ENCODE measurements at regions not wholly inside any gene's neighbourhood (a gene's known extent, or its start where the extent isn't known, plus 50 kb on each side); places are given as distances from the start of the nearest gene placed in this dataset.
"Not testable (repeated sequence)": the region's sequence is repeated elsewhere in the genome, so short reads cannot be mapped to it uniquely, and the experiment has no call there.

DNA sequence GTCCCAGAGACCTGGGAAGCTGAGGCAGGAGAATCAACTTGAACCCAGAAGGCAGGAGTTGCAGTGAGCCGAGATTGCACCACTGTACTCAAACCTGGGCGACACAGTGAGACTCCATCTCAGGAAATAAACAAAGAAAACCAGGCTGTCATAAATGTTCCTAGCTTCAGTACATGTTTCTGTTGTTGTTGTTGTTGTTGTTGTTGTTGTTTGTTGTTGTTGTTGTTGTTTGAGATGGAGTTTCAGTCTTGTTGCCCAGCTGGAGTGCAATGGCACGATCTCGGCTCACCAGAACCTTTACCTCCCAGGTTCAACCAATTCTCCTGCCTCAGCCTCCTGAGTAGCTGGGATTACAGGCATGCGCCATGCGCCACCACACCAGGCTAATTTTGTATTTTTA lies 452.5 kb downstream of the HS3ST3B1 start:
- no peak for DNase-seq

DNA sequence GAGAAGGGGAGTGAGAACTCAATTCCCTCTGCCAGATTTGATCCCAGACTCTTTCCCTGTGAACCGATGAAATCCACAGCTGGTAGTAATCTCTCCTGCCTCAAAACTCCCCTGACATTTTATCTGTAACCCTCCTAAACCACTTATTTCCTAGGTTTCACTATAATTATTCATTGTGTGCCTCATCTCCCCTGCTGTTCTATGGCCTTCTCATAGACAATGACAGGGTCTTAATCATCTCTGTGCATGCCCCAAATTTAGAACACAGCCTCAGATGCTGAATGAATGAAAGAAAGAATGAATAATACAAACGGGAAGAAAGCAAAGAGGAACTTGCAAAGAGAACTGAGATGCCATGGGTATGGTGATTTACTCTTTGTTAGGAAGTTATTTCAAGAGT lies 451.1 kb downstream of the HS3ST3B1 start:
- DNase-seq, result no peak

DNA sequence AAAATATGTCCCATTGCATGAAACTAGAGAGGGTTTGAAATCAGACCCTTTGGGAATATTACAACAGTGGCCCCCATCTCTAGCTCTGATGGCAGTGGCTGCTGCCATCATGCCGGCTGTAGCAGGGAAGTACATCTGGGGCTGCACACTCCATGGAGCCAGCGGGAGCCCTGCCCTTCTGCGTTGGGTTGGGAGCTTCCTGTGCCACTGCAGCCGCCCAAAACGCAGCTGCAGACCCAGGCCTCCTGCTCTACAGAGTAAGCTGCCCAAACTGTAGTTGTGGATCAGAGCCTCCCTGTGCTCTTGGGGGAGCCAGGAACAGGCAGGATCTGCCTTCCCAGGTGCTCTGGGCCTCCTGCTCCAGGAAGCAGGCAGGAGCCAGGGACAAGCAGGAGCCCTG lies 450.0 kb downstream of the HS3ST3B1 start:
- DNase-seq, result no peak

DNA sequence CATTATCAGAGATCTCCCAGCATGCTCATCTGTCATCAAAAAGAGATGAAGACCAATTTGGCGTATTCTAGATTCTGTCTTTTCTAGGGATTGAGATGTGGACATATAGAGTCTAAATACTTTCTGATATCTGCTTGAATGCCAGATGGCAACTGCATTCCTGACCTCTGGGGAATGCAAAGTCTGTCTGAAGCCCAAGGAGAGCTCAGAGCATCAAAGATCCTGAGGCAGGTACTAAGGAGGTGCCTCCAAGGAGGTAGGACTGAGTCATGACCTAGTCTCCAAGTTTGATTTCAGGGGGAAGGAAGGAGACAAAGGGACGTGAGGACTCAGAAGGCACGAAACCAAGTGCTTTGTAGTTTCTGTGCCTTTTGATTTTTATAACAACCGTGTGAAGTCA lies 448.4 kb downstream of the HS3ST3B1 start:
- no peak for DNase-seq

DNA sequence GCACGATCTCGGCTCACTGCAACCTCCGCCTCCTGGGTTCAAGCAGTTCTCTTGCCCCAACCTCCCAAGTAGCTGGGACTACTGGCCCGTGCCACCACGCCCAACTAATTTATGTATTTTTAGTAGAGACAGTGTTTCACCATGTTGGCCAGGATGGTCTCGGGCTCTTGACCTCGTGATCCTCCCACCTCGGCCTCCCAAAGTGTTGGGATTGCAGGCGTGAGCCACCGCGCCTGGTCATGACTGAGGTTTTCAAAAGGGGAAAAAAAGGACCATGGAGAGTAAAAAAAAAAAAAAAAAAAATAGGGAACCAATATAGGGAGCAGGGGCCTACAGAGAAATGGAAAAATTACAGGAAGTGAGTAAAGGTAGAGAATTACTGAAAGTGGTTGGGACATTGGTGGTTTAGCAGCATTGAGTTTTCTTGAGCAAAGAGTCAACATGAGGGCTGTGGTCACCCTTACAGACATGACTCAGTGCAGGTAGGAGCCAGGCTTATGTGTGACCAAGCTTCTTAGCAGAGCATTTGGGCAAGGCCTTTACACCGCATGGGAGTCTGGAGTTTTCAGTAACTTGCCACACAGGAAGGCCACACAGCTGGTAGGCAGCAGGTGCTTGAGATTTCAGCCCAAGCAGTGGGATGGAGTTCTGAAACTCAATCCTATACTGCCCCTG lies 447.3 kb downstream of the HS3ST3B1 start:
- DNase-seq, result no peak

DNA sequence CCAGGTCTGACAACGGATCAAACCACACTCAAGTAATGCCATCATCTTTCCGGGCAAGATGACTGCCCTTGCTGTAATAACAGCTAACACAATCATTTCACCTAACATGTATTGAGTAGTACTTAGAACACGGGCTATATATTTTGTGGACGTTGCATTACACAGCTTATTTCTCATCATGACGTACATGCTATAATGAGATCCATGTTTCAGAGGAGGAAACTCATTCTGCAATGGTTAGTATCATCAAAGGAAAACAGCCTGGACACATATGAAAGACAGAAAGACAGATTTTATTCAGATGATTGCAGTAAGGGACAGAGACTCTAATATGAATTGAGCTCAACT lies 446.7 kb downstream of the HS3ST3B1 start:
- DNase-seq, result no peak

DNA sequence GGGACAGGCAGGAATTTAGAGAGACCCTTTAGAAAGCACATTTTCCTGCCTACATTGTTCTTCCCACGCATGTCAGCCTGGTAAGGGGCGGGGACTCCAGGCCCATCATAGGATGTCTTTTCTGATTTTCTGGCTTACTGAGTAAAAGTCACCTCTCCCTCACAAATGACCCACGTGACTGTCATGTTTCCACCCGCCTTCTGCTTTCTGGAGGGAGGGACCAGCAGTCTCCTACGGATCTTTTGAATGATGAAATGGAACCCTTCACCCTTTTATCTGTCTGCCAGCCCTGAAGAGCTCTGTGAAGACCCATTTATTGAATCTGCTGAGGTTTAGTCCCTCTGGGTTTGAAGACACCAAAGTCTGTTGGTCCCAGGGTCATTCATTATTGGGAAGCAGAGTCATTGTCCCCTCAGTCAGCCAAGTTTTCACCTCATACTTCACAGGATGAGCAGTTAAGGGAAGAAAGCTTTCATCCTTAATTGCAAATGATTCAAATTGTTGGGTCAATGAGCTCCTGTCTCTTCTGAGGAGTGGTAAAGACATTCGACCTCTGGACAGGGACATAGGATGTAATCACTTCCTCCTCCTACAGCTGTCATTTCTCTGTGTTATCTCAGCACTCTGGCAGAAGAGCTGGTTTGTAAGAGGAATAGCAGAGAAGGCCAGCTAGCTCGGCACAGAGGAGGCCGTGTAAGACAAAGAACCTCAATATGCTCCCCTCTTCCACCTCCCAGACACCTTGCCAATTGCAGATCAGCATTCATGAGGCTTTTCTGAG lies 446.1 kb downstream of the HS3ST3B1 start:
- DNase-seq, result no peak

DNA sequence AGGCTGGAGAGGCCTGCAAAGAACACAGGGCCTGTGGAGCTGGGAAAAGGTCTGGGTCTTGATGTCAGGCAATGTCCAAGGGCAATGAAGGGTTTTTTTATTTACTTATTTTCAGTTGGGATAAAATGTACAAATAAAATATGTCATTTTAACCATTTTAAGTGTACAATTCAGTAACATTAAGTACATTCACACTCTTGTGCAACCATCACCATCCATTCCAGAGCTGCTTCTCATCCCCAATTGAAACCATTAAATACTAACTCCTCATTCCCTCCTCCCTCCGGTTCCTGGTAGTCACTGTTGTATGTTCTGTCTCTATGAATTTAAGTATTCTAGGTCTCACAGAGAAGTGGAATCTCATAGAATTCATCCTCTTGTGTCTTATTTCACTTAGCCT lies 444.7 kb downstream of the HS3ST3B1 start:
- DNase-seq, result no peak

DNA sequence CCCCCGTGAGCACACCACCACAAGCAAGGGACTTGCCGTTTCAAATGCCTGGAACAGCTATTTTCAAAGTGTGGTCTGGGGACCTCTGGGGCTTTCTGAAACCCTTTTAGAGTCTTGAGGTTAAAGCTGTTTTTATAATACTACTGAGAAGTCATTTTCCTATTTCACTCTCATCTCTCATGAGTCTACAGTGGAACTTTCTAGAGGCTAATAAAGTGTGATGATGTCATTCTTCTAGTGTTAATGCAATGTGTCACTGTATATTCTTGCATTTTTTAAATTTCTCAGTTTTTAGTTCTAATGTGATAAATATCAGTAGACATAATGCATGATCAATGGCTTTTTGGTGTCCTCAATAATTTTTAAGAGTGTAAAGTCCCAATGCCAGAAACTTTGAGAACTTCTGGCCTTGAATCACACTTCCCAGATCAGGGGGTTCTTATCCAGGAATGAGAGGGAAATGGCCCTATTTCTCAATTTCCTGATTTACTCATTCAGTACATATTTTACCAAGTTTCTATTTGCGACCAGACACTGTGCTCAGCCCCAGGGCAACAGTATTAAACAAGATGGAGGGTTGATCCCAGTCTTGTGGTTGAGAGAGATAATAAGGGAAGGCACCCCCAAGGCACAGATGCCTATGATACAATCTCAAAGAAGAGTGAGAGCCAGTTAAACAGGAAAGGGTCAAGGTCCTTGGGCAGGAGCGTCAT lies 444.0 kb downstream of the HS3ST3B1 start:
- DNase-seq, result no peak

DNA sequence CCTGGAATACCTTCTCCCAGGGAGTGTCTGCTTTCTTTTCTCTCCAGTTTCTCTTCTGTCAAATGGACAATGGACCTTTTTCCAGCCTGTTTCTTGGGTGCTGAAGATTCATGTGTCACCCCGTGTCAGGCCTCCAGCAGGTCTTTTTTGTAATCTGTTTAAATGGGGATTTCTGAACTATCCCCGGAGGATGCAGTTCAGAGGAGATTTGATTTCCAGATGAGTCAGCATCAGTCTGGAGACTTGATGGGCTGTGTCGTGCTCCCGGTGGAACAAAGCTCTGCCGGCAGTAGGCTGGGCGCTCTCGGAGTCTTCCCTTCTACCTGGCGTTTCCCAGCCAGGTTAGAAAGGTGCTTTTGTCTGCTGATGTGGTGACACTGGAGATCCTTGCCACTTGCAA lies 440.6 kb downstream of the HS3ST3B1 start:
- no peak for DNase-seq

DNA sequence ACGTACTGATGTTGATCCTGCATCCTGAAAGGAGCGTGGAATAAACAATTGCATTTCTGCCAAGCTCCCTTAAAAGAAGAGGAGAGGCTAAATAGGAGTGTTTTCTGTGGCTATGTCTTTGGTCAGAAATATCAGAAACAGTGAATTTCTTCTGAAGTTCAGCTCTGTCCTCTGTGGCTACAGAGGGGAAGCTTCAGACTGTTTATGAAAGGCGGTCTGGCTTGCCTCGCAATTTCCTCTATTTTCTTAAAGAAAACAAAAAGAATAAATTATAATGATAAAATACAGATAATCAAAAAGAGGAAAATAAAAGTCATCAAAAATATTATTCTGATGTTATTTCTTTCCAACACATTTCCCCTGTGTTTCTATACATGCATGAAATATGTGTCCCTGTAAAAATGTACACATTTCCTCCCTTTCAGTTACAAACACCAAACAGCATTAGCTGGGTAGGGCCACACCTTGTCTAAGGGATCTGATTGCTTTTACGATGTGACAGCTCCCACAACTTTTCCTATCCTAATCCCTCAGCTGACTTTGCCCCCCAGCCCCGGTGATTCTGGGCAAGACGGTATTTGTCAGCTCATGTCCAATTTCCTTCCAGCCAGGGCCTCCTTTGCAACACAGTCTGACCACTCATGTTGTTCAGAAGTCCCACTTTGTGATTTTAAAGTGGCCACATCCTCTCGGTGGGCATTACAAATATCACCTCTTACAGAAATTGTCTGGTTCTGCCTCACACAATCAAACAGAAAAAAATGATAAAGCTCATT lies 439.0 kb downstream of the HS3ST3B1 start:
- no peak for DNase-seq

DNA sequence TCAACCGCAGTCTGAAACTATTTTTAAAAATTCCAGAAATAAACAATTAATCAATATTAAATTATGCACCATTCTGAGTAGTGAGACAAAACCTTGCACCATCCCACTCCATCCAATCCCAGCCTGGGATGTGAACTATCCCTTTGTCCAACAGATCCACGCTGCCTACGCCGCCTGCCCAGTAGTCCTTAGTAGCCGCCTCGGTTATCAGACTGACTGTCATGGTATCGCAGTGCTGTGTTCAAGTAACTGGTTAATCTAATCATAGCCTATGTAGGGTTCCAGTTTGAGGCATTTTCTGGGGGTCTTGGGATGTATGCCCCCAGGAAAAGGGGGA lies 437.7 kb downstream of the HS3ST3B1 start:
- no peak for DNase-seq

DNA sequence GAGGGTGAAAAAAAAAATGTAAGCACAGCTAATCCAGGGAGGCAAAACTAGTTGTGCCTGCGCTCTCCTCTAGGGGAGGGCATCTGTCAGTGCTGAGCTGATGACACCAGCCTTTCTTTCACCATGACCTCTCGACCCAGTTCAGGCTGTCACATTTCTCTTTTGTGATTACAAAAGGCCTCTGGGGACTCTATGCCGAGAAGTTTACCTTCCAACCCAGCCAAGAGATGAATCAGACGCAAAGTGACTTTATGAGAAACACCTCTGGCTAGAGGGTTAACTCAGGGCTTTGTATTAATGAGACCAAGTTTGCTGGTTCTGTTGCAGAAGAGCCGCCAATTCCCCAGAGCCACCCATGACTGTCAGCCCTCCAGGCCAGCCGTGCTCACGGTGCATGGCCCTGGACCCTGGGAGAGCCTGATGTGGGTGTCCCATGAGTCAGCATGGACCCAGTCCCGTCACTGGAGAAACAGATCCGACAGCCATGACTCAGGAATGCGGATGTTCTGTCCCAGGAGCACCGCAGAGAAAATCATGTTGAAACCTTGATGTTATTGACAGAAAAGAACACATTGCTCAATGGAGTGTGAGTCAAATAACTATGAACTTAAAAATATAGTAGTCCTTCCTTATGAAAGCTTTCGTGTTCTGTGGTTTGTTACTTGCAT lies 437.2 kb downstream of the HS3ST3B1 start:
- no peak for DNase-seq

DNA sequence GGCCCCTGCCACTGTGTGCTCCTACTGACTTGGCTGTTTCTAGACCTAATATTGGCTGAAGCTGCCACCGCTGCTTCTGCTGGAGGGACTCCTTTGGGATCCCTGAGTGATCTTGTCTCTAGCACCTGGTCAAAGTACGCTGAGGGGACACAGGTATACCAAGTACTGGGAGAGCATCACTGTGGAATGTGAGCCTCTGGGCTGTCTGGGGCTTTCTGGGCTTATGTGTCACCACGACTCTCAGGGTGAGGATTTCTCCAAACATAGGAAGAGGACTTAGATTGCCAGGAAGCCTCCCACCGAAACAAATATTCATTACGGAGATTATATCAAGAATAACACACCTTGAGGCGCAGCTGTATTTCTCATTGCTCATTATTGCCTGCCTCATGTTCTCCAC lies 435.8 kb downstream of the HS3ST3B1 start:
- no peak for DNase-seq

DNA sequence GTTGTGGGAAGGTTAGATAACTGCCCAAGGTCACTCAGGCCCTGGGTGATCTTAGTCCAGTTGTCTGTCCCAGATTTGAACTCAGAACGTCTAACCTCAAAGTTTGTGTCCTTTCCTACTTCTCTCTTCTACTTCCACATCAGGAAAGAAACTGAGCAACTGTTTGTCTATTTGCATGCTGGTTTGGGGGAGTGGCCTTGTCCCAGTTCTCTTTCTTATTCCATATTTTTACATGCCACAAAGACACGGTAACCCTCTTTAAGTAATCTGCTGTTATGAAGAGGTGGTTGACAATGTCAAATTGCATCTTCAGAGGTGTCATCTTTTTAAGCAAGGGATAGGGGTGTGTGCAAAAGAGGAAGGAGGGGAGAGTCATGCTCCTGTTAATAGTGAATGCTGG lies 432.5 kb downstream of the HS3ST3B1 start:
- no peak for DNase-seq

DNA sequence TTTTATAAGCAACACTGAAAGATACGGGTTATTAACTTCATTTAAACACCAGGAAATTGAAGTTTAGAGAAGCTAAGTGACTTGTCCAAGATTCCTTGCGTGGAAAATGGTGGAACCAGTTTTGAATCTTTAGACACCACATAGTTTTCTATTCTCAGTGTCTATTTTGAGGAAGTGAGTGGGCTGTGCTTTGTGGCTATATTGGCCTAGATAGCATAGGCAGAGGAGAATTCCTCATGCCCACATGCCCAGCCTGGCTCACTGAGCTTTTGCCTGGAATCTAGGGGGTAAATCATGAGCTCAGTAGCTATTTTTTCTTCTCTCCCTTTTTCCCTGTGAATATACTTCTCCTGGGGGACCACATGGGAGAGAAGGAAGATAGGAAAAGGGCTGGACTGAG lies 431.3 kb downstream of the HS3ST3B1 start:
- no peak for DNase-seq

DNA sequence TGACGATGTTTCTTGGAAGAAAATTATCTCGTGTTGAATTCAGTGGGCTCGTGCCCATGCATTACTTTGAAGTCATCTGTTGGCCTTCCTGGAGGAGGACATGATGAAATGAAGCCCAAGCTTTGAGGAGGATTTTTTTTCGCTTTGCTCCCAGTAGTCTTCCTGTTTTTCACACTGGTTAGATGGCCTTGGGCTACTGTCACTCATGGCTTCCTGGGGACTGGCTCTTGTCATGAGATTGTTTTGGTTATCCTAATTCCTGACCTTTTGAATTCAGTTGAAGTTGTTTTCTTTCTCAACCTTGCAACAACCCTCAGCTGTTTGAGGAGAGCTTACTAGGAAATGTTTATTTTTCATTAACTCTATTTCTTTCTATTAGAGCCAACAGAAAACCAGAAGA lies 430.7 kb downstream of the HS3ST3B1 start:
- DNase-seq, result no peak

DNA sequence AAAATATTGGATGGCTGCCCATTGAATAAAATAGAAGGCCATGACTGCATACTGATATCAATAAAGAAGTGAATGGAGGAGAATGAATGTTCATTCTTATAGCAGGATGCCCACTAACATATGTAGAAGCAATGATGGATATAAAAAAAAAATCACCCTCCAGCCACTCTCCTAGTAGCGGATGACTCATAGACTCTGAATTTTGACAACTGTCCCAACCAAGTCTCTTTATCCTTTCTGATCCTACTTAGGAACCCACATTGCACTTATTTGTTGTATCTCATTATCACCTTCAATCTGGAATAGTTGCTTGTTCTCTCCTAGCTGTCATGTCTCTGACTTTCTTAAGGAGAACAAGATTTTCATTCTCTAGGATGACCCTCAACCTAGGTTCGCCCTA lies 429.9 kb downstream of the HS3ST3B1 start:
- DNase-seq, result no peak

DNA sequence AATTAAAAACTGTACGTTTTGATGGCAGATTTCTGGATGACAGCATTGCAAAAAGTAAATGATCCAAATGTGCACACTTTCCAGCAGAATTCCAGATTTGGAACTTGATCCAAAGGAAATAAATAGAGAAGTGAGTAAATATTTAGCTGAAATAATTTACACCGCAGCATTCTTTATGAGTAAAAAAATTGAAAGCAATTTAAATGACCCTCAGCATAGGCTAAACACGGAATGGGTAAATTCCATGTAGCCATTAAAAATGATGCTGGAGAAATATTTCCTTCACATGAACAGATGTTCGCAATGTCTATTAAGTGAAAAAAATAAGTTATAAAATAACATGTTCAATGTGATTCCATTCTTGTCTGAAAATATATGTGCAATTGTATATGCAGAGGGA lies 424.8 kb downstream of the HS3ST3B1 start:
- no peak for DNase-seq

DNA sequence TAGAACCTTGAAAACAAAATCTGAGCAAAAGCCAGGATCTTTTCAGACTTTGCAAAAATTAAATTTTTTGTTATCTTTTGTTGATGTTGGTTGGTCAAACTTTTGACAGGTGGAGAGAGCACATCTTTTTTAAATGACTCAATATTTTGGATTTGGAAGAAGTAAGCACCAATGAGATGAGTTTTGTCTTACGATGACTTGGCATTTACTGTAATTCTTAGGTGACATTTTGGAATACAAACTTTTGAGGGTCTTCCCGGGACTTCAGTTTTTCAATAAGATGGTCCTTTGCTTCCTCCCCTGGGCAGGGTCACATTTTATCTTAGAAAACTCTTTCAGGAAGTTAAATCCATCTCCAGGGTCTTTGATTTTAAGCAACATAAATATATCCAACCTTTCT lies 423.9 kb downstream of the HS3ST3B1 start:
- no peak for DNase-seq

DNA sequence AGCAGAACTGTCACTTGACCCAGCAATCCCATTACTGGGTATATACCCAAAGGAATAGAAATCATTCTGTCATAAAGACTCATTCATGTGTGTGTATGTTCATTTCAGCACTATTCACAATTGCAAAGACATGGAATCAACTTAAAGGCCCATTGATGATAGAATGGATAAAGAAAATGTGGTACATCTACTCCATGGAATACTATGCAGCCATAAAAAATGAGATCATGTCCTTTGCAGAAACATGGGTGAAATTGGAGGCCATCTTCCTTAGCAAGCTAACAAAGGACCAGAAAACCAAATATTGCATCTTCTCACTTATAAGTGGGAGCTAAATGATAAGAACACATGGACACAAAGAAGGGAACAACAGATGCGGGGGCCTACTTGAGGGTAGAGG lies 422.5 kb downstream of the HS3ST3B1 start:
- not testable (repeated sequence) for DNase-seq

DNA sequence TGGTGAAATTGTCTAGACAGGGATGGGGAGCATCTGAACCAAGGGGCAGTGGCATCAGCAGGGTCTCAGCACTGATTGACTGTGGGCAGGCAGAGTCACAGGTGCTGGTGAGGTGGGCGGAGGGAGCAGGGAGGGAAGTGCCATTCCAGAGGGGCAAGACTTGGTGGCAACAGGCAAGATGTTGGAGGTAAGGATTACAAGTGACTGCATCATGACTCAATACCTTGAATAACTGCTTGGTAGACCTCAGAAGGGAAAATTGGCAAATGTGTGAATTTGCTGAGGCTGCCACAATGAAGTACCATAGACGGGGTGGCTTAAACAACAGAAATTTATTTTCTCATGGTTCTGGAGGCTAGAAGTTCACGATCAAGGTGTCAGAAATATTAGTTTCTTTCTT lies 419.1 kb downstream of the HS3ST3B1 start:
- DNase-seq, result no peak

DNA sequence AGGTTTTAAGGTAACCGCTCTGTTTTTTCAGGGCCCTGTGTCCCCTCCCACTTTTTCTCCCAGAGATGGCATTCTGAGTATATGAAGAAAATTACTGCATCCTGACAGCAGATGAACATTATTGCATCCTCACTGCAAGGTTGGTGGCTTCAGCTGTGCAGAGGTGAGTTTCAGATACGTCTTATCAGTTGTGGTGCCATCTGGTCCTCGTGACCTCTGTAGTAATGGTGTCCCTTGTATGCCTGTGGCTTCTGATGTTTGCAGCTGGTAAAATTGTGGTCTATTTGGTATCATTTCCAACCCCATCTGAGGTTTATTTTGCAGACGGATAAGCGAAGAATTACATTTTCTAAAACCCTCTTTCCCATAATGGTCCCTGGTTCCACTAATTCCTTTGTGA lies 417.0 kb downstream of the HS3ST3B1 start:
- DNase-seq, result no peak
